Endodermal cell (in vitro differentiated cells): ENCODE measurements at regions not wholly inside any gene's neighbourhood (a gene's known extent, or its start where the extent isn't known, plus 50 kb on each side); places are given as distances from the start of the nearest gene placed in this dataset.
A peak's percentile ranks its signal among the peaks of the same experiment; 100 is the strongest.

Experiments
- DNase-seq: peaks from one replicate; pipeline ENCODE4 v3.0.0-alpha.2; 2017
- H3K27ac ChIP-seq: 2 replicates; pipeline ENCODE4 v1.5.1; 2013; ENCODE audit warnings: mild to moderate bottlenecking, low read depth, low read length, moderate library complexity
- H3K27me3 ChIP-seq: 2 replicates; pipeline ENCODE4 v1.6.1; 2013; ENCODE audit warnings: mild to moderate bottlenecking, low read length, moderate library complexity; ENCODE audit not compliant: insufficient read depth, control insufficient read depth, poor library complexity, severe bottlenecking
- H3K36me3 ChIP-seq: 2 replicates; pipeline ENCODE4 v1.7.0; 2013; ENCODE audit warnings: mild to moderate bottlenecking, low read length, moderate library complexity; ENCODE audit not compliant: control insufficient read depth, insufficient read depth
- H3K4me1 ChIP-seq: one replicate; pipeline ENCODE4 v1.7.0; 2013; ENCODE audit warnings: low read length; ENCODE audit not compliant: control insufficient read depth, insufficient read depth
- H3K4me3 ChIP-seq: 2 replicates; pipeline ENCODE4 v1.5.1; 2013; ENCODE audit warnings: mild to moderate bottlenecking, low read length, moderate library complexity
- H3K9ac ChIP-seq: 2 replicates; pipeline ENCODE4 v1.6.1; 2013; ENCODE audit warnings: mild to moderate bottlenecking, low read length, moderate library complexity; ENCODE audit not compliant: poor library complexity, severe bottlenecking; ENCODE audit errors: extremely low read depth
- H3K9me3 ChIP-seq: 2 replicates; pipeline ENCODE4 v1.6.1; 2013; ENCODE audit warnings: mild to moderate bottlenecking, low read length, moderate library complexity; ENCODE audit not compliant: control insufficient read depth
- H3K27ac Mint-ChIP-seq: 2 replicates; pipeline ENCODE4 v1.8.0; 2020; ENCODE audit warnings: mixed read lengths
- H3K27me3 Mint-ChIP-seq: 2 replicates; pipeline ENCODE4 v1.8.0; 2021; ENCODE audit warnings: mild to moderate bottlenecking, mixed read lengths; ENCODE audit not compliant: insufficient read depth
- H3K36me3 Mint-ChIP-seq: 2 replicates; pipeline ENCODE4 v1.8.0; 2020; ENCODE audit warnings: low read depth, mixed read lengths
- H3K4me1 Mint-ChIP-seq: 2 replicates; pipeline ENCODE4 v1.8.0; 2020; ENCODE audit warnings: mixed read lengths
- H3K4me3 Mint-ChIP-seq: 2 replicates; pipeline ENCODE4 v1.8.0; 2020; ENCODE audit warnings: mild to moderate bottlenecking, moderate library complexity, mixed read lengths
- H3K9me3 Mint-ChIP-seq: 2 replicates; pipeline ENCODE4 v1.8.0; 2020; ENCODE audit warnings: mild to moderate bottlenecking, mixed read lengths
- CTCF ChIP-seq: fragments of 200-600 bp; sonication (generic); conservative IDR thresholded peaks from 2 replicates; pipeline ENCODE4 v1.5.0; 2021; ENCODE audit warnings: antibody characterized with exemption, mild to moderate bottlenecking
- WGBS, 2 experiments: methylation state at CpG; one replicate each; pipeline versions ENCODE4 v1.1.5 to v1.1.7; 2013; ENCODE audit warnings: missing lambda C conversion rate in 2 of 2, mixed read lengths in 1 of 2; ENCODE audit not compliant: insufficient coverage in 1 of 2, insufficient read length in 1 of 2; 5-methylcytosine and 5-hydroxymethylcytosine counted together

GRCh38 chr13:23979361-23980159 lies 82.3 kb upstream of the C1QTNF9B start:
- H3K9me3 Mint-ChIP-seq, result no peaks in the 10 kb centered on the region
- Histone ChIP-seq H3K4me1 (no peaks in the 10 kb centered on the region), H3K4me3 (peak overlapping the region; percentile 90), H3K27me3 (peaks cover 11% of the 10 kb centered on the region), H3K36me3 (no peaks in the 10 kb centered on the region), H3K9me3 (no peaks in the 10 kb centered on the region), H3K9ac (peak overlapping the region; percentile 73), H3K27ac (peak overlapping the region; percentile 99)
- 0 to 2% methylated on average over 9 to 43 of the region's 43 CpGs for WGBS, 2 experiments
- peak overlapping the region; percentile 71 for H3K4me3 Mint-ChIP-seq
- no peak for TF ChIP-seq CTCF
- H3K27me3 Mint-ChIP-seq, result peaks cover 31% of the 10 kb centered on the region
- peak; percentile 87 for DNase-seq
- peak overlapping the region; percentile 53 for H3K27ac Mint-ChIP-seq
- H3K4me1 Mint-ChIP-seq, result peaks cover 8% of the 10 kb centered on the region
- H3K36me3 Mint-ChIP-seq, result no peaks in the 10 kb centered on the region

GRCh38 chr13:23980160-23980551 lies 82.9 kb upstream of the C1QTNF9B start:
- Mint-ChIP-seq H3K9me3 (no peaks in the 10 kb centered on the region), H3K4me3 (peak overlapping the region; percentile 71), H3K27ac (peak overlapping the region; percentile 53), H3K4me1 (peaks cover 8% of the 10 kb centered on the region), H3K36me3 (no peaks in the 10 kb centered on the region), H3K27me3 (peaks cover 31% of the 10 kb centered on the region)
- peak overlapping the region; percentile 99 for H3K27ac ChIP-seq
- WGBS, 2 experiments, result 0 to 2% methylated on average over 23 to 27 of the region's 28 CpGs
- peak overlapping the region; percentile 73 for H3K9ac ChIP-seq
- H3K4me3 ChIP-seq, result peak overlapping the region; percentile 90
- H3K9me3 ChIP-seq, result no peaks in the 10 kb centered on the region
- peak; percentile 93 for DNase-seq
- TF ChIP-seq CTCF, result no peak
- H3K4me1 ChIP-seq, result no peaks in the 10 kb centered on the region
- no peaks in the 10 kb centered on the region for H3K36me3 ChIP-seq
- H3K27me3 ChIP-seq, result peaks cover 11% of the 10 kb centered on the region

- H3K9me3 Mint-ChIP-seq, result no peaks in the 10 kb centered on the region
- WGBS, 2 experiments, result 92 to 97% methylated on average over 4 of the region's 4 CpGs
Observed at GRCh38 chr13:23983671-23984070, 86.4 kb upstream of the C1QTNF9B start.

More at GRCh38 chr13:23983671-23984070, 86.4 kb upstream of the C1QTNF9B start:
- H3K27ac ChIP-seq, result no peak overlapping the region
- TF ChIP-seq CTCF, result no peak
- no peaks in the 10 kb centered on the region for H3K36me3 Mint-ChIP-seq
- H3K9me3 ChIP-seq, result no peaks in the 10 kb centered on the region
- no peak overlapping the region for H3K27ac Mint-ChIP-seq
- H3K27me3 ChIP-seq, result peaks cover 6% of the 10 kb centered on the region
- no peaks in the 10 kb centered on the region for H3K36me3 ChIP-seq
- H3K4me1 Mint-ChIP-seq, result peaks cover 8% of the 10 kb centered on the region
- H3K4me1 ChIP-seq, result no peaks in the 10 kb centered on the region
- no peak overlapping the region for H3K4me3 ChIP-seq
- DNase-seq, result no peak
- H3K27me3 Mint-ChIP-seq, result peaks cover 24% of the 10 kb centered on the region
- H3K9ac ChIP-seq, result no peak overlapping the region
- no peak overlapping the region for H3K4me3 Mint-ChIP-seq
